ENCODE measurements at regions not wholly inside any gene's neighbourhood (a gene's known extent, or its start where the extent isn't known, plus 50 kb on each side); places are given as distances from the start of the nearest gene placed in this dataset.

- Histone ChIP-seq H4K20me1 (ENCODE audit: insufficient read depth, low read length) (no peaks in the 10 kb centered on the region), H3K36me3 (ENCODE audit: insufficient read depth, low read length) (no peaks in the 10 kb centered on the region), H3K4me2 (ENCODE audit: insufficient read depth, low read length) (no peak overlapping the region), H3K27me3 (ENCODE audit: insufficient read depth, low read length) (no peaks in the 10 kb centered on the region), H3K4me3 (ENCODE audit: insufficient read depth, low read length) (no peak overlapping the region), H3K27ac (ENCODE audit: low read depth, low read length) (no peak overlapping the region), H2AFZ (ENCODE audit: low read length) (no peak overlapping the region), H3K9me3 (ENCODE audit: low read depth, low read length) (peaks cover 2% of the 10 kb centered on the region), H3K79me2 (ENCODE audit: insufficient read depth, low read length) (no peaks in the 10 kb centered on the region), H3K4me1 (ENCODE audit: insufficient read depth, low read length) (no peaks in the 10 kb centered on the region)
- TF ChIP-seq, protein P1, sequence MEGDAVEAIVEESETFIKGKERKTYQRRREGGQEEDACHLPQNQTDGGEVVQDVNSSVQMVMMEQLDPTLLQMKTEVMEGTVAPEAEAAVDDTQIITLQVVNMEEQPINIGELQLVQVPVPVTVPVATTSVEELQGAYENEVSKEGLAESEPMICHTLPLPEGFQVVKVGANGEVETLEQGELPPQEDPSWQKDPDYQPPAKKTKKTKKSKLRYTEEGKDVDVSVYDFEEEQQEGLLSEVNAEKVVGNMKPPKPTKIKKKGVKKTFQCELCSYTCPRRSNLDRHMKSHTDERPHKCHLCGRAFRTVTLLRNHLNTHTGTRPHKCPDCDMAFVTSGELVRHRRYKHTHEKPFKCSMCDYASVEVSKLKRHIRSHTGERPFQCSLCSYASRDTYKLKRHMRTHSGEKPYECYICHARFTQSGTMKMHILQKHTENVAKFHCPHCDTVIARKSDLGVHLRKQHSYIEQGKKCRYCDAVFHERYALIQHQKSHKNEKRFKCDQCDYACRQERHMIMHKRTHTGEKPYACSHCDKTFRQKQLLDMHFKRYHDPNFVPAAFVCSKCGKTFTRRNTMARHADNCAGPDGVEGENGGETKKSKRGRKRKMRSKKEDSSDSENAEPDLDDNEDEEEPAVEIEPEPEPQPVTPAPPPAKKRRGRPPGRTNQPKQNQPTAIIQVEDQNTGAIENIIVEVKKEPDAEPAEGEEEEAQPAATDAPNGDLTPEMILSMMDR (IDR thresholded peaks at IDR 0.05; ENCODE audit: extremely low read depth, low read depth, low read length), result no peak
- DNase-seq (ENCODE audit: insufficient read length, low spot score, missing footprints), result no peak
Measured at GRCh38 chr1:70919706-70920323, 127.8 kb downstream of the PTGER3 start.

Measured in osteoblast (primary cell).